Muscle layer of duodenum (tissue), 2 donors: ENCODE measurements at regions not wholly inside any gene's neighbourhood (a gene's known extent, or its start where the extent isn't known, plus 50 kb on each side); places are given as distances from the start of the nearest gene placed in this dataset.
"Not testable (repeated sequence)": the region's sequence is repeated elsewhere in the genome, so short reads cannot be mapped to it uniquely, and the experiment has no call there.

Experiments used
- H3K27ac ChIP-seq: one replicate; pipeline ENCODE4 v1.7.0; 2013; ENCODE audit warnings: mild to moderate bottlenecking, low read length
- H3K27me3 ChIP-seq: one replicate; pipeline ENCODE4 v1.7.0; 2013; ENCODE audit warnings: low read depth, mild to moderate bottlenecking, control low read depth, low read length
- H3K36me3 ChIP-seq, 2 donors: one replicate each; pipeline ENCODE4 v1.7.0; 2013; ENCODE audit warnings: low read length in 2 of 2, control low read depth in 1 of 2, mild to moderate bottlenecking in 1 of 2; ENCODE audit not compliant: insufficient read depth in 2 of 2, control insufficient read depth in 1 of 2
- H3K4me1 ChIP-seq, 2 donors: one replicate each; pipeline ENCODE4 v1.7.0; 2013; ENCODE audit warnings: low read length in 2 of 2, mild to moderate bottlenecking in 2 of 2, control low read depth in 1 of 2, moderate library complexity in 1 of 2; ENCODE audit not compliant: insufficient read depth in 2 of 2, control insufficient read depth in 1 of 2
- H3K4me3 ChIP-seq, 2 donors: one replicate each; pipeline ENCODE4 v1.7.0; 2013; ENCODE audit warnings: low read length in 2 of 2, low read depth in 1 of 2, mild to moderate bottlenecking in 1 of 2
- H3K9me3 ChIP-seq, 2 donors: one replicate each; pipeline ENCODE4 v1.7.0; 2013; ENCODE audit warnings: low read length in 2 of 2, control low read depth in 1 of 2, mild to moderate bottlenecking in 1 of 2; ENCODE audit not compliant: control insufficient read depth in 1 of 2
- donor health status: healthy.

DNA sequence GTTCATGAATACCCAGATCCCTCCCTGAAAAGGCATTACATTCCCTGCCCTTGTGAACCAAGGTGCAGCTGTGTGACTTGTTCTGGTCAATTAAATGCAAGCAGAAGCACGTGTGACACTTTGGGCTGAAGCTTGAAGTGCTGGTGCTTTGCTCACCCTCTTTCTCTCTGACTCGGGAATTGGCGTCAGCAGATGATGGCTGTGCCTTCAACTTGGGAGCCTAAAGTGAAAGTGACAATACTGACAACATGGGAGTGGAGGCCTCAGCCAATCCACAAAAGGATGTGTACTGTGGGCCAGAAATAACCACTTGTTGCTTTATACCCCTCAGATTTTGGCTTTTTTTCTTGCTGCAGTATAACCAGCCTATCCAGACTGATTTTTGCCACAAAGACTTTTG, 148.3 kb upstream of the THY1 start:
- Histone ChIP-seq H3K36me3 (no peaks in the 10 kb centered on the region), H3K4me1 (peaks cover 0 to 13% of the 10 kb centered on the region in 2 donors), H3K9me3 (no peaks in the 10 kb centered on the region), H3K27me3 (no peaks in the 10 kb centered on the region), H3K4me3 (no peak overlapping the region), H3K27ac (no peak overlapping the region)

DNA sequence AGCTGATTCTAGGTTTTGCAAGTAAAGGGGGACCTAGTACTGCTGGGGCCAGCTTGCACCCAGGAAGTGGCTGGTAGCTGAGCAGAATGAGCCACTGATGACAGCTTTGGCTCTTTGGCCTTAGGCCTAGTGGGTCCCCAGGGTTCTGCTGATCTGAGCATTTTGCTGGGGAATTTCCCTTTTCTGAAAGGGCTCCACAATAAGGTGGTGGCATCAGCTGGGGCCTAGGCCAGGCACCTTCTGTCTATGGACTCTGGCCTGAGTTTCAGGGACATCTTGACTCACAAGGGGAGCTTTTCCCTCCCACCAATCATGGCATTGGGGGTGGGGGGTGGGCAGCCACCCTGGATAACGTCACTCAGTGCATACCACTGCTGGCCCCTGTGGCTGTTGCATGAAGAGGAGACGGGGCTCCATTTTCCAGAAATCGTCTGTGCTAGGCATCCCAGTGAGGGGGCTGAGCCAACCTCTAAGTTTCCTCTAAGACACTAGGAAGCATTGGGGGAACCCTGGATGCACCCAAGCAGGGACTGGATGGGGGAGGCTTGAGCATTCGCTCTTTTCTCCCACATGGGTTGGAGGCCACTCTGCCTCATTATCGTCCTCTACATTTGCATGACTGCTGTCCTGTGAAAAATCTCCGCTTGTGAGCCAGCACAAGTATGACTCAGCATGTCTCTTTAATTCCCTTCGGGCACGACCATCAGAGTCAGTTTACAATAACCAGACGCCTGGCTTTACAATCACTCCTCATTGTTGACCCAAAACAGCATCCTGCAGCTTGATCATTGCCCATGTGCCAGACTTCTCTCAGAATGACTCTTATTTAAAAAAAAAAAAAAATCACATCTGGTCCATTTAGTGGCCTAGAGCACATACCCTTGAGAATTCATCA, 145.0 kb upstream of the THY1 start:
- no peaks in the 10 kb centered on the region for H3K36me3 ChIP-seq
- H3K4me3 ChIP-seq: no peak overlapping the region
- peaks cover 0 to 3% of the 10 kb centered on the region in 2 donors for H3K9me3 ChIP-seq
- no peaks in the 10 kb centered on the region for H3K27me3 ChIP-seq
- H3K4me1 ChIP-seq: peaks cover 0 to 13% of the 10 kb centered on the region in 2 donors
- H3K27ac ChIP-seq: no peak overlapping the region

DNA sequence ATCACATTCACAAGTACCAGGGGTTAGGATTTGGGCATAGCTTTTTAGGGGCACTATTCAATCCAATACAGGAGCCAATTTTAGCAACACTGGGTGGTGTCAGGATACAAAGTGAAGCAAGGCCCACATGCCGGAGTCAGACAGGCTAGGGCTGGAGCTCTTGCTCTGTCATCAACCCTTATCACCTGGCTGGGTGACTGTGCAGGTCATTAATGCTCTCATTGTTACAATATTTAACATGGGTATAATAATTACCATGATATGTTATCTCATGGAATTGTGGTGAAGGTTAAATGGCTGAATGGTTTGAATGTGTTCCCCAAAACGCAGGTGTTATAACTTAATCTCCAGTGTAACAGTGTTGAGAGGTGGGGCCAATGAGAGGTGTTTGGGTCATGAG, 143.3 kb upstream of the THY1 start:
- Histone ChIP-seq H3K36me3 (no peaks in the 10 kb centered on the region), H3K27ac (no peak overlapping the region), H3K4me3 (no peak overlapping the region), H3K9me3 (peaks cover 0 to 3% of the 10 kb centered on the region in 2 donors), H3K27me3 (no peaks in the 10 kb centered on the region), H3K4me1 (peaks cover 0 to 13% of the 10 kb centered on the region in 2 donors)

DNA sequence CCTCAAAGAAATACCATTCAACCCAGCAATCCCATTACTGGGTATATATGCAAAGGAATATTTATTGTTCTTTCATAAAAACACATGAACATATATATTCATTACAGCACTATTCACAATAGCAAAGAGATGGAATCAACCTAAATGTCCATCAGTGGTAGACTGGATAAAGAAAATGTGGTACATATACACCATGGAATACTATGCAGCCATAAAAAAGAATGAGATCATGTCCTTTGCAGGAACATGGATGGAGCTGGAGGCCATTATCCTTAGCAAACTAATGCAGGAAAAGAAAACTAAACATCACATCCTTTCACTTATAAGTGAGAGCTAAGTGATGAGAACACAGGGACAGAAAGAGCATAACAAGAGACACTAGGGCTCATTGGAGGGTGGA, 142.7 kb upstream of the THY1 start:
- H3K36me3 ChIP-seq, H3K27ac ChIP-seq: not testable (repeated sequence)

DNA sequence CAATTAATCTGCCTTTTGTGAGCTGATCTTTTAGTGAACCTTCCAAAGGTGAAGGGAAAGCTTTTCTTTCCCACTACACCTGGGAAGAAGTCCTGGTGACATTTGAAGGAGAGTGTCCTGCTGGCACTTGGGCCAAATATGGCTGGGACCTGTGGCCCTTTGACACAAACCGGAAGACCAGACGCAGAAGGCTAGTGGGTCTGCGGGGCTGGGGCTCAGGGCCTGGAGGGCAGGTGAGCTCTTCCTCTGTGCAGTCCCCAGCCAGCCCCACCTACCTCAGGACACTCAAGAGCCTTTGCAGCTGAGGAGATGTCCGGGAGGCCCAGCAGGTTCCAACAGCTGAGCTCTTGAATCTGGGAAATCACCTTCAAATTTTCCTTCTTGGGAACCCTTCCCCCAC, 138.0 kb upstream of the THY1 start:
- Histone ChIP-seq H3K36me3 (no peaks in the 10 kb centered on the region), H3K4me1 (no peaks in the 10 kb centered on the region), H3K9me3 (peaks cover 0 to 3% of the 10 kb centered on the region in 2 donors), H3K27me3 (no peaks in the 10 kb centered on the region), H3K4me3 (no peak overlapping the region), H3K27ac (no peak overlapping the region)

More for the DNA sequence above, 142.7 kb upstream of the THY1 start:
- not testable (repeated sequence) for H3K9me3 ChIP-seq, H3K27me3 ChIP-seq, H3K4me3 ChIP-seq
- peaks cover 0 to 13% of the 10 kb centered on the region in 2 donors for H3K4me1 ChIP-seq

DNA sequence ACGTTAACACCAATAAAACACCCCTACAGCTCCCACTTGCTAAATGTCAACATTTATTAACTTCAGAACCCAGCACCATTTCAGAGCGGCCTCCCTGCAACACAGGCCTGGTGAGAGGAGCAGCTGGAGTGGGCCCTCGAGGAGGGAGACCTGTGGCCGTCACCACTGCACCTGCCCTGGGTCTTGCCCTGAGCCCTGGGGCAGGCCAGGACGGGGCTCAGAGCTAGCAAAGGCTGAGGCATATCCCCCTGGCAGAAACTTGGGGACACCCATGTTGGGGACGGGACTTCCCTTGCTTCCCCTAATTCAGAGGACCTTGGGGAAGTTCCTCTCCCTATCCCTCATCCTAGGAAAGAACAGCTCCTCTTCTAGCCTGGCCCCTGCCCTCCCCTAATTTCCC, 137.3 kb upstream of the THY1 start:
- Histone ChIP-seq H3K4me3 (no peak overlapping the region), H3K27me3 (no peaks in the 10 kb centered on the region), H3K4me1 (no peaks in the 10 kb centered on the region), H3K27ac (no peak overlapping the region), H3K36me3 (no peaks in the 10 kb centered on the region), H3K9me3 (peaks cover 0 to 6% of the 10 kb centered on the region in 2 donors)

DNA sequence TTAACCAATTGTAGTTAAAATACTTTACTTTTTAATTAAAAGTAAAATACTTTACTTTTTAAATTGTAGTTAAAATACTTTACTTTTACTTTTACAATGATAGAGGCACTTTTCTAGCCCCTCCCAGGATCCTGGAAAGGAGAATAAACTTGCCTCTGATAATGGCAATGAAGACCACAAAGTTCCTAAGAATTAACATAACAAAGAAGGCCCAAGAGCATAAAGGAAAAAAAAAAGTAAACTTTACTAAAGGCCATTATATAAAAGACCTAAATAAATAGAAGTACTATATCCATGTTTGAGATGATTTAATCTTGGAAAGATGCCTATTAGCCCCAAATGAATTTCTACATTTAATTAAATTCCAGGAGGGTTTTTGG, 129.1 kb upstream of the THY1 start:
- no peak overlapping the region for H3K4me3 ChIP-seq
- H3K9me3 ChIP-seq: peaks cover 0 to 9% of the 10 kb centered on the region in 2 donors
- no peaks in the 10 kb centered on the region for H3K27me3 ChIP-seq
- no peak overlapping the region for H3K27ac ChIP-seq
- no peaks in the 10 kb centered on the region for H3K4me1 ChIP-seq
- no peaks in the 10 kb centered on the region for H3K36me3 ChIP-seq

DNA sequence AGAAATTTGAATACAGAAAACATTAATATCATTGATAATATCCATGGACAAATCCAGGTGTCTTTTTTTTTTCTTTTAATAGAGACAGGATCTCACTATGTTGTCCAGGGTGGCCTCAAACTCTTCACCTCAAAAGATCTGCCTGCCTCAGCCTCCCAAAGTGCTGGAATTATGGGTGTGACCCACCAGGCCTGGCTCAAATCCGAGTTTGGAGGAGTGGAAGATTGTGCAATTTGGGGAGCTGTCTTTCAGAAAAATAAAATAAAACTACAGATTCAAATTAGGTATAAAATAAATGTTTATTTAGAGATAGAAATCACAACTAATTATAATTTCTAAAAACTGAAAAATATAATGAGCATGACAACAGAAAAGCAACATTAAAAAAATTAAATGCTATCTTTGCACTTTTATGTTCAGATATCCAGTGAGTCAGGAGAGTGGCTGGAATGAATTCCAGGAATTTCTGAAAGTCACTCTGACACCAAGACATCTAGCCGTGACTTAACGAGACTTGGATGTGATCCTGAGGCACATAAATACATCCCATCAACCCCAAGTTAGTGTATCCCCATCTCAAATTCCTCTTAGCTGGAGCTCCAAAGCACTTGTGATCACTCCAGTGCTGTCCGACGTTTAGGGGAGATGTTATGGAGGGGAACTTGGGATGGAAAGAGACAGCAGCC, 128.6 kb upstream of the THY1 start:
- peaks cover 0 to 9% of the 10 kb centered on the region in 2 donors for H3K9me3 ChIP-seq
- H3K27ac ChIP-seq: no peak overlapping the region
- no peaks in the 10 kb centered on the region for H3K36me3 ChIP-seq
- H3K27me3 ChIP-seq: no peaks in the 10 kb centered on the region
- no peak overlapping the region for H3K4me3 ChIP-seq
- H3K4me1 ChIP-seq: no peaks in the 10 kb centered on the region

DNA sequence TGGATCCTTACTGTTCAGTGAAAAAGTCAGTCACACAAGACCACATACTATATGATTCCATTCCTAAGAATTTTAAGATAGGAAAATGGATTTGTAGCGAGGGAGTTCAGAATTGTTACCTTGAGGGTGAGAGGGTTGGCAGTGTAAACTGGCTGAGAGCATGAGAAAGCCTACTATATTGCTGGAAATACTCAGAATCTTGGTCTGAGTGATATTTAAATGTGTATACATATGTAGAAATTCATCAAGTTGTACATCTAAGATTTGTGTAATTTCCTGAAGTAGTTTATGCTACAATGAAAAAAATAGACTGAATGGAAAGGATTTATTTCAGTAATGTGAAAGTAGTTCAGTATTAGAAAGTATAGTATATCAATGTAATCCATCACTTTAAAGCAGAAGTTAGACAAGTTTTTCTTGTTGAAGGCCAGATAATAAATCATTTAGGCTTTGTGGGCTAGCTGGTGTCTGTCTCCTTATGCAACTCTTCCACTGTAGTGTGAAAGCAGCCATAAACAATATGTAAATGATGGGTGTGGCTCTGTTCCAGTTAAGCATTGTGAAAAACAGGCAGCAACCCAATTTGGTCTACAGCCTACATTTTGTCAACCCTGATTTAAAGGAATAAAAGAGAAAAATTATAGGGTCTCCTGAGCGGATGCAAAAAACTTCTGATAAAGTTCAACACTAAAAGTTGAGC, 127.2 kb upstream of the THY1 start:
- H3K27ac ChIP-seq: no peak overlapping the region
- no peaks in the 10 kb centered on the region for H3K36me3 ChIP-seq
- H3K9me3 ChIP-seq: peaks cover 0 to 5% of the 10 kb centered on the region in 2 donors
- H3K4me3 ChIP-seq: no peak overlapping the region
- no peaks in the 10 kb centered on the region for H3K4me1 ChIP-seq
- no peaks in the 10 kb centered on the region for H3K27me3 ChIP-seq

DNA sequence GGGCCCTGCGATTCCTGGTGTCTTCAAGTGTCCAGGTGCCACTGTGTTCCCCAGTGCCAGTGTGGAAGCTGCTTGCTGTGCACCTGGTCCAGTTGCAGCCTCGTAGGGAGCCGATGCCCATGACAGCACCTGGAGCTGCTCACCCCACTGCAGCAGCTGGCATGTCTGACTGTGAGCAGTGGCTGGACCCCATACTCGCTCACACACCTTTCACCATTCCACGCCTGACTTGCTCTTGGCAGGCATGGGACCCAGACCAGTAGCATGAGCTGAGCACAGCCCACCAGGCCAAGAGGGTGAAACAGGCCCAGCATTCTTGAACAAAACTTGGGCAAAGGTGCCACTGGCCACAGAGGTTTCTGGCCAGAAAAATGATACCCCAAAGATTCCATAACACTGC, 124.5 kb upstream of the THY1 start:
- Histone ChIP-seq H3K4me3 (no peak overlapping the region), H3K4me1 (no peaks in the 10 kb centered on the region), H3K9me3 (peaks cover 0 to 5% of the 10 kb centered on the region in 2 donors), H3K27ac (no peak overlapping the region), H3K36me3 (no peaks in the 10 kb centered on the region), H3K27me3 (no peaks in the 10 kb centered on the region)
